NCI-H2029 (cell line): ENCODE measurements at regions not wholly inside any gene's neighbourhood (a gene's known extent, or its start where the extent isn't known, plus 50 kb on each side); places are given as distances from the start of the nearest gene placed in this dataset.
A peak's percentile ranks its signal among the peaks of the same experiment; 100 is the strongest.
"Not testable (repeated sequence)": the region's sequence is repeated elsewhere in the genome, so short reads cannot be mapped to it uniquely, and the experiment has no call there.

Experiments used
- DNase-seq: peaks from one replicate; lab custom pipeline; 2025; lab: John Stamatoyannopoulos, UW

DNA sequence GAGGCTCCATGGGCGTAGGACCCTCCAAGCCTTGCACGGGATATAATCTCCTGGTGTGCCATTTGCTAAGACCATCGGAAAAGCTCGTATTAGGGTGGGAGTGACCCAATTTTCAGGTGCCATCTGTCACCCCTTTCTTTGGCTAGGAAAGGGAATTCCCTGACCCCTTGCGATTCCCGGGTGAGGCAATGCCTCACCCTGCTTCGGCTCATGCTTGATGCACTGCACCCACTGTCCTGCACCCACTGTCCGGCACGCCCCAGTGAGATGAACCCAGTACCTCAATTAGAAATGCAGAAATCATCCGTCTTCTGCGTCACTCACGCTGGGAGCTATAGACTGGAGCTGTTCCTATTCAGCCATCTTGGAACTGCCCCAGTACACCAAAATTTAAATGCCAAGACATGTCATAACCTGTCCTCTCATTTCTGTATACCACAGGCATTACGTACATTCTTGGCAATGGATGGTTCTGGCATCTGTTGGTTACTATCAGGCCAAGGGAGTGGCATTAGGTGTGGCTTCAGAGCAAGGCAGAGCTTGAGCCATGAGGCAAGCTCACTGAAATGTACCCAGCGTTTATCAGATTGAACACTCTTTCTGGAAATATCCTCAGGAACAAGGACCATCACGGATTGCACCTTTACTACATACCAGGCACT is 95.4 kb upstream of the GALNT18 start:
- no peak for DNase-seq

DNA sequence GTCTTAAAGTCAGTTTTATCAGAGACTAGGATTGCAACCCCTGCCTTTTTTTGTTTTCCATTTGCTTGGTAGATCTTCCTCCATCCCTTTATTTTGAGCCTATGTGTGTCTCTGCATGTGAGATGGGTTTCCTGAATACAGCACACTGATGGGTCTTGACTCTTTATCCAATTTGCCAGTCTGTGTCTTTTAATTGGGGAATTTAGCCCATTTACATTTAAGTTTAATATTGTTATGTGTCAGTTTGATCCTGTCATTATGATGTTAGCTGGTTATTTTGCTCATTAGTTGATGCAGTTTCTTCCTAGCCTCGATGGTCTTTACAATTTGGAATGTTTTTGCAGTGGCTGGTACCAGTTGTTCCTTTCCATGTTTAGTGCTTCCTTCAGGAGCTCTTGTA is 93.3 kb upstream of the GALNT18 start:
- not testable (repeated sequence) for DNase-seq

DNA sequence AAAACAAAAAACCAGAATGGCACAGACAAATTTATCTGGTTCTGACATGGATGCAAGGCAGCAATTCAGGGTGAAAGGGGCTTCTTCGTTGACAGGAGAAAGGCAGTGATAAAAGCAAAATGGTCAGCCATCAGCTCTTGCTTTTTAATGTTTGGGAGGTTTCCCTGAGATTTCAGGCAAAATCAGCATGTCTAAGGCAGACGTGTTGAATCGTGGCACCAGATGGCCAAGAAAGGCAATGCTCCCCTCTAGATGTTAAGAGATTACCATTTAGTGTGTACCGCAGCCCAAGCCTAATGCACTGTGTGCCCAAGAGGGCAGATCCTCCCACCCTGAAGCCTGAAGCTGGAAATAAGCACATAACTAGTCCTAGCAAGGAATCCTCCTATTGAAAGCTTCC is 88.8 kb upstream of the GALNT18 start:
- DNase-seq: no peak

DNA sequence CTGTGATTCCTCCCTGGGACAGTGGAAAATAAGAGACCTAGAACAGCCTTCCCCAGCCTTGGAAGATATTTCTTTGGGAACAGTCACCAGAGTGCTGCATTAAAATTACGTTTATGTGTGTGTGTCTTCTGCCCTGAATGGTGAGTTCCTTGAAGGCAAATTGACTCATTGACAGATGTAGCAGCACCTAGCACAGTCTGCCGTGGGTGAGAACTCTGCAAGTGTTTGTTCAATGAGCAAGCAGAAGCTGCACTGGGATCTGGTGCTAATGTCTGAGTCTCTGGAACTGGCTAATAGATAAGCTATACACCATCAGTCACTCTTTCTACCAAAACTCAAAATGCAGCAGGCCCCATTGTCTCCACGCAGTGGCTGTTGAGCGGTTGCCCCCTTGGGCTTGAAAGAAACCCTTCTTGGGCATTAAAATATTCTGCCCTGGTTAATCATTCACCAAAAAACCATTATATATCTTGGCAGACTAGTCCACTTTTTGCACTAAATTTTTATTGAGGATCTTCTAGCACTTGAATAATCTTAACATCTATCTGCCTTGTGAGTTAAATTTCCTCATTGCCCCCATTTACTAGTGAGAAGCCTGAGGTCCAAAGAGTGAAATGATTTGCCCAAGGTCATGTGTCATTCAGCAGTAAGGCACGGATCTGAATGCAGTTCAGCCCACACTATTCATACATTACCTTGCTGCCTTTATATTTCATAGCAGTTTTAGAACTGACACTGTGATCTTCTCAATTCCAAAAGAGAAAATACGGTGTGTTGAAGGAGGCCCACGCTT is 87.8 kb upstream of the GALNT18 start:
- no peak for DNase-seq

DNA sequence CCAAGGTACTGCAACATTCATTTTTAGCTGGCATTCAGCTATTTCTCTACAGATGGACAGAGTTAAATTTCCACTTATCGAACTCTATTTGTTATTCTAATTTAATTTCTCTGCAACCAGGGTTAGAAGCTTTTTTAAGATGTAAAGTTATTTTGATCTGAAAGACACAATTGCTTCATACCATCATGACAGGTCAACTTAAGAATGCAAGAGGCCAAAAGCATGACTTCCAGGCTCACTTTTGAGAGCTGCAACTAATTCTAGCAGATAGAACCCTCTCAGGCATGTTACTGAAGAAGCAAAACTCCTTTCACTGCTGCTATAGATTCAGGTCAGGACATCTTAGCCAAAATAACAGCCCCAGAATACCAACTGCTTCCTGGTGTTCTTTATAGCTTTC is 86.5 kb upstream of the GALNT18 start:
- no peak for DNase-seq

DNA sequence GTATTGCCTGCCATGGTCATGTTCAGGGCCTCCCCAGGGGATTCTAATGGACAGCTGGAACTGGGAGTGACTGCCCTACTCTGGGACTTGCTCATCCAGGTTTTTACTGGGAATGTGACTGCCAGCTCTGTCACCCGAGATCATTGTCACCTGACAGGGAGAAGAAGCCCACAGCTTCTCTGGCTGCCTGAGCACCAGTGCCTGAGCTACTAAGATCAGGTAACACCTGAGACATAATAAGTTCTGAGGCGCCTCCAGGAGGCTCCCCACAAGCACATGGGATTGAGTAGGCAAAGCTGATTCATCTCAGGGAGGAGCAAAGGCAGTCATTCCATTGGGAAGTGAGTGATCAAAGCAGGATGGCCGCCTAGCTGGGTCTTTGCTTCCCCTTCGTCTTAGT is 84.2 kb upstream of the GALNT18 start:
- DNase-seq: peak; percentile 3

DNA sequence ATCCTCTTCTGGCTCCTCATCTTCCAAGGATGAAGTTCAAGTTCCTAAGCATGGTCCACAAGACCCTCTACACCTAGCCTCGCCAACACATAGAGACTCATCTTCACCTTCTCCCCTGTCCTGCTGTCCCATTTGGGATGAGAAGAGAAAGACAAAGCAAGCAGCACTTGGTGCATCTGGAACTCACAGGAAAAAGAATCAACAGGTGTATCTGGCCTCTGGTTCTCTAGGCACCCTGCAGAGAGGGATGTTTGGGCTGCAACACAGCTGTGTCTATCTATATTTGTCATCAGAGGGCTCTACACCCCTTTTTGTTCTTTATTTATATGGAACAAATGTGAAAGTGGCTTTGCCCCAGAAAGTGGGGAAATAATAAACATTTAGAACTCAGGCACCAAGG is 82.1 kb upstream of the GALNT18 start:
- no peak for DNase-seq

DNA sequence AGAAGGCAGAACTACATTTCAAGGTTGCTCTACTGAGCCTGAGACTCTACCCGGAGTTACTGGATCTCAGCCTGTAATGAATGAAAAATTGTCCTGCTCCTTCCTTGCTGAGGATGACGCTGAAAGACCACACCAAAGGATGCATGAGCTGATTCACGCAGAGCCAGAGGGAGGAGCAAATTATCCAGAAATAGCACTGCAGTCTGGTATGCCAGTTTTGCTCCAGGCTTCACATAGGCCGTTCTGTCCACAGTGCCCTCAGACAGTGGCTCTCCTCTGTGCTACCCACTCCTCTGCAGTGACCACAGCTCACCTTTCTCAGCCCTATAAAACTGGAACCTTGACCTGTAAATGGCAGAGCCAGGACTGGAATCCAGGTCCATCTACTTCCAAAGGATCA is 79.3 kb upstream of the GALNT18 start:
- no peak for DNase-seq

DNA sequence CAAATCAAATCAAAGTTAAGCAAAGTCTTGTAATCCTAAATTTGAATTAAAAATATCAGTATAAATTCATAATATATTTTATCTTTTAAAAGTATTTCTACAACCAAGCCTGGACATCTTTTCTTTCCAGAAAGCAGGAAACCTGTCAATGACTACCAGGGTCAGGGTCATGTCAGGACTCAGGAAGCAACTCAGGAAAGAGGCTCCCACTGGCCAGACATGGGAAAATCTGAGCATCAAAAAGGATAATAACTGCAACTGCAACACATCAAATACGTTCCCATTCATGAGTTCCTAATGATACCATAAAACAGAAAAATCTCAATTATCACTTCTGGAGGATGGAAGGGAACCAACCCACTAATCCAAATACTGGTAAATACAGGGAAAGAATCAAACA is 76.0 kb upstream of the GALNT18 start:
- DNase-seq: no peak

DNA sequence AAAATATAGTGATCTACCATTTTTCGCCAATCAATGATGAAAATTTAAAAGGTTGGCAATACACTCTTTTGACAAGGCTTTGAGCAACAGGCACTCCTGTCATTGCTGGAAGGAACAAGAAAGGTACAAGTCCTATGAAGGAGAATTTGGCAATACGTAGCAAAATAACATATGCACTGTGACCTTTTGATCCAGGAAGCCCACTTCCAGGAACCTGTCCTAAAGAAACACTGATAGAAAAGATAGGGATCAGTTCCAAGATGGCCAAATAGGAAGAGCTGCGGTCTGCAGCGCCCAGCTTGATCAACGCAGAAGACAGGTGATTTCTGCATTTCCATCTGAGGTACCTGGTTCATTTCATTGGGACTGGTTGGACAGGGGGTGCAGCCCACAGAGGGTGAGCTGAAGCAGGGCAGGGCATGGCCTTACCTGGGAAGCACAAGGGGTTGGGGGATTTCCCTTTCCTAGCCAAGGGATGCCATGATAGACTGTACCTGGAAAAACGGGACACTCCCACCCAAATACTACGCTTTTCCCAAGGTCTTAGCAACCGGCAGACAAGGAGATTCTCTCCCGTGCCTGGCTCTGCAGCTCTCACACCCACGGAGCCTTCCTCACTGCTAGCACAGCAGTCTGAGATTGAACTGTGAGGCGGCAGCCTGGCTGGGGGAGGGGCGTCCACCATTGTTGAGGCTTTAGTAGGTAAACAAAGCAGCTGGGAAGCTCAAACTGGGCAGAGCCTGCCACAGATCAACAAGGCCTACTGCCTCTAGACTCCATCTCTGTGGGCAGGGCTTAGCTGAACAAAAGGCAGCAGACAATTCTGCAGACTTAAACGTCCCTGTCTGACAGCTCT is 69.7 kb upstream of the GALNT18 start:
- DNase-seq: peak; percentile 85

DNA sequence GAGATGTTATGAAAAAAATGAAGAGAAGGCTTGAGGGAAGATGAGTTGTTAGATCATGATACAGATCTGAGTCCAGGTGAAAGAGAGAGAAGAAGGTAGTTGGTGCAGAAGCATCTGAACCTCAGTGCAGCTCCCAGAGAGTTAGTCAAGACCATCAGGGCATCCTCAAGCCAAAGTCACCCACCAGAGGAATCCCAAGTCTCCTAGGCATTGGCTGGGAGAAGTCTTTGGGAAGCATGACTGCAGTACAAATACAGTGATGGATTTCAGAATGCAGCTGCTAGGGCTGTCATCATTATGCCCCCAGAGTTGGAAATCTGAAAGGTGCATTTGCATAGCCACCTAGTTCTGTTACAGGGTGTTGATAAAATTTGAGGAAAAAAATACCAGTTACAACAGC is 59.7 kb upstream of the GALNT18 start:
- no peak for DNase-seq

DNA sequence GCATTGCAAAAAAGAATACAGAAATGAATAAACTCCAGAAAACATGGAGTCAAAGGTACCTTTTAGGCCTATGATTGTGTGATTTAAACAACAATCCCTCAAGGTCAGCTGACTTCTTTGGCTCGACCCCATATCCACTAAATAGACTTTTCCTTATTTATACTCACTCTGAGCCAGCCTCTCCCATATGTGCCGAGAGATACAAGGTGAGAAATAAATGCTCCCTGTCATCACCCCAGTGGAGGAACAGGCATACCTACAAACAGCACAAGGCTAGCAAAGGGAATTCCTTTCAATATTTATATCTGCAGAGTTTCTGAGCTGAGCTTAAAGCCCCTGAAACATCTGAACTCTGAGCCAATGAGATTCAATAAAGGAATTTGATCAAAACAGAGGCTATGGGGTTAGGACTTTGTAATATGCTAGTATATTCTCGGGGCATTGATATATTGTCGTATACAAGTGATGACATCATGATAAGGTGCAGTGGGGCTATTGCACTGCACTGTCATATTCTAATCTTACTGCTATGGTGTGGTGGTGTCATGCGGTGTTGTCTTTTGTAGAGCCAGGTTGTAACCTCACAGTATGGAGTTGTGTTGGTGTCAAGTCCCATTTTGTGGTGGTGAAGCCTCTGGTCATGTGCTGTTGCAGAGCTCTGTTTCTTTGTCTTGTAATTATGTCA is 56.0 kb upstream of the GALNT18 start:
- no peak for DNase-seq

DNA sequence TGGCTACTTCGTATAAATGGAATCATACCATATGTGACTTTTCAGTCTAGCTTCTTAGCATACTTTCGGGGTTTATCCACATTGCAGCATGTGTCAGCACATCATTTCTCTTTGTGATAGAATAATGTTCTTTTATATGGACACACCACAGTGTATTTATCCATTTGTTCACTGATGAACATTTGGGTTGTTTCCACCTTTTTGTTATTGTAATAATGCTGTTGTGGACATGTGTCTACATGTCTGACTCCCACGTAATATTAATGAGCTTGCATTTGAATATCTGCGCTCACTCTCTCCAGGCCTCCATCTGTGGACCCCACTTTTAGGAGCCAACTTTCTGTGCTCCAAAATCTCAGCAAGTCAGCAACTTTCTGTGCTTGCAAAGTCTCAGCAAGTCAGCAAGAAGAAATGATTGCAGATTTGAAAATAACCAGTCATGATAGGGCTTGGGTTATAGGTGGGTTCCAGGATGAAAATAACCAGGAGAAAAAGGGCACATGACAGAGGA is 53.9 kb upstream of the GALNT18 start:
- no peak for DNase-seq

DNA sequence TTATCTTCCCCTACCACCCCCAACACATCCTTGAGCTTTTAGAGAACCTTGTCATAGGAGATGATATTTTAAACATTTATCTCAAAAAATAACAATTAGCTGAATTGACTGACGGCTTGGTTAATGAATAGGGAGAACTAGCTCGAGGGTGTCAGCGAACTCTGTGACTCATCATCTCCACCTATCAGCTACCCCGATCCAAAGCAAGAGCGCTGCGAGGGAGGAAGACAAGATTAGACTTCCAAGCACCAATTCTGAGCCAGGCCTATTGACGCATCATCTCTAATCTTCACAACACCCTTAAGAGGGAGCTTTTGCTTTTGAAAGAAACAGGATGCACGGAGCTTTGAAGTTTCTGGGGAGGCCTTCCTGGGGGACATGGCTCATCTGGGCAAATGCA is 51.0 kb upstream of the GALNT18 start:
- DNase-seq: no peak

DNA sequence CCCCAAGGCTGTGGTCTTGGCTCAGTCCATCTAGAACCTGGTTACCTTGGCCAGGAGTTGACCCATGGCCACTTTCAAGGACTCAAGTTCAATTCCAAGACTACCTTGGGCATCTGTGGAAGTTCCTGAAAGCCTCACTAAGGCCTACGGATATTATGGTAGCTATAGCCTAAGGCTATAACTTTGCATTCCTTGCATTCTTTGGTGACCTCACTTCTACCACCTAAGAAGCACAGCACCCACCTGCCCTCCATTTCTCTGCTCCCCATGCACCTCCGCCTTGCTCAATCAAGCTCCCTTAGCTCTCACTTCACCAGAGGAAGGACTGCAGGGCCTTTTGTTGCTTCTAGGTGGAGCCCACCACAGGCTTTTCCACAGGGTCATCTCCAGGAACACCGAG is 50.3 kb upstream of the GALNT18 start:
- DNase-seq: no peak
